K562 (cell line): ENCODE measurements at regions not wholly inside any gene's neighbourhood (a gene's known extent, or its start where the extent isn't known, plus 50 kb on each side); places are given as distances from the start of the nearest gene placed in this dataset.

Experiments used
- ATAC-seq: fragments of 200-7000 bp; cut with Tn5 transposase; 3 replicates; pipeline ENCODE4 v1.9.1; 2020; ENCODE audit warnings: moderate library complexity
- BruUV-seq: library from RNA; stranded (reverse); fragments of 400-500 nt; replicated peaks from 2 replicates; lab custom pipeline; 2021; lab: Mats Ljungman, UMichigan
- CTCF ChIA-PET: fragments of 300-600 bp; formaldehyde crosslinking; extraction: SDS; loops from one replicate; lab custom pipeline; 2021; ENCODE audit warnings: low intra/inter-chr PET ratio; lab: Yijun Ruan, JAX
- POLR2A ChIA-PET: fragments of 300-600, 350-650 bp; sonication (Branson Sonifier 250); formaldehyde crosslinking; extraction: SDS; loops from one replicate; lab custom pipeline; 2021; ENCODE audit warnings: antibody characterized with exemption, inconsistent platforms; lab: Yijun Ruan, JAX
- DNase-seq, 4 experiments: peaks; one replicate each; pipeline versions ENCODE4 v3.0.0 to v3.0.0-alpha.2; 2011 to 2018; ENCODE audit warnings: low spot score in 3 of 4, mixed read lengths in 3 of 4; ENCODE audit errors: extremely low read depth in 1 of 4
- FAIRE-seq: peaks from 2 replicates; lab custom pipeline; 2011; peaks lifted over from hg19 to GRCh38; lab: Jason Lieb, UNC
- H2AFZ ChIP-seq: 2 replicates; pipeline ENCODE4 v1.6.0; 2011; ENCODE audit warnings: low read depth, low read length, control low read depth, inconsistent platforms
- H3K27ac ChIP-seq: fragments of 200-600 bp; 3 replicates; pipeline ENCODE4 v1.8.0; 2011; ENCODE audit warnings: low read depth, mild to moderate bottlenecking, control low read depth, inconsistent platforms, low read length, moderate library complexity, mixed read lengths; ENCODE audit errors: extremely low read depth
- H3K27me3 ChIP-seq, 2 experiments: fragments of 300-600 bp in 1 of 2; 2 replicates in 1 of 2; 3 replicates in 1 of 2; pipeline versions ENCODE4 v1.6.0 to v1.8.0; 2011; ENCODE audit warnings: inconsistent platforms in 2 of 2, low read length in 2 of 2, mild to moderate bottlenecking in 1 of 2, mixed read lengths in 1 of 2, moderate library complexity in 1 of 2; ENCODE audit not compliant: control insufficient read depth in 2 of 2, insufficient read depth in 2 of 2
- H3K36me3 ChIP-seq: fragments of 300-600 bp; 3 replicates; pipeline ENCODE4 v1.8.0; 2011; ENCODE audit warnings: mild to moderate bottlenecking, low read length, inconsistent platforms; ENCODE audit not compliant: control insufficient read depth, insufficient read depth
- H3K4me1 ChIP-seq, 2 experiments: fragments of 200-600 bp in 1 of 2; replicated peaks in 1 of 2; 2 replicates in 1 of 2; 3 replicates in 1 of 2; pipeline versions ENCODE4 v1.5.1 to v1.8.0; 2011; ENCODE audit warnings: inconsistent platforms in 2 of 2, low read length in 2 of 2, mild to moderate bottlenecking in 1 of 2, mixed read lengths in 1 of 2, moderate library complexity in 1 of 2; ENCODE audit not compliant: control insufficient read depth in 2 of 2, insufficient read depth in 2 of 2
- H3K4me2 ChIP-seq: 2 replicates; pipeline ENCODE4 v1.6.1; 2011; ENCODE audit warnings: low read length, control low read depth, inconsistent platforms, mixed read lengths; ENCODE audit not compliant: insufficient read depth
- H3K4me3 ChIP-seq: fragments of 200-600 bp; sonication (generic), shearing (Covaris generic); 2 replicates; pipeline ENCODE4 v1.5.1; 2016; ENCODE audit warnings: control low read depth, inconsistent platforms
- H3K79me2 ChIP-seq: fragments of 200-600 bp; 3 replicates; pipeline ENCODE4 v1.8.0; 2011; ENCODE audit warnings: low read length, inconsistent platforms; ENCODE audit not compliant: control insufficient read depth, insufficient read depth
- H3K9ac ChIP-seq, 2 experiments: 2 replicates each; pipeline versions ENCODE4 v1.6.0 to v1.6.1; 2011; ENCODE audit warnings: low read depth in 2 of 2, low read length in 2 of 2, control low read depth in 1 of 2, inconsistent platforms in 1 of 2, mild to moderate bottlenecking in 1 of 2, mixed read lengths in 1 of 2; ENCODE audit not compliant: insufficient read depth in 1 of 2
- H3K9me1 ChIP-seq: one replicate; pipeline ENCODE4 v1.6.0; 2011; ENCODE audit warnings: inconsistent platforms, mild to moderate bottlenecking, low read length, moderate library complexity; ENCODE audit not compliant: control insufficient read depth, insufficient read depth
- H3K9me3 ChIP-seq: replicated peaks from 2 replicates; pipeline ENCODE4 v1.5.1; 2011; ENCODE audit warnings: low read depth, low read length, inconsistent platforms; ENCODE audit not compliant: control insufficient read depth, insufficient read depth
- H4K20me1 ChIP-seq: replicated peaks from 2 replicates; pipeline ENCODE4 v1.6.1; 2011; ENCODE audit warnings: low read length, inconsistent platforms, mixed read lengths; ENCODE audit not compliant: control insufficient read depth, insufficient read depth
- NFATC3 ChIP-seq: fragments of 450-650 bp; IDR thresholded peaks from 2 replicates; pipeline ENCODE4 v1.6.1; 2017; ENCODE audit warnings: mild to moderate bottlenecking
- PCBP1 ChIP-seq: fragments of 200-400 bp; formaldehyde crosslinking; IDR thresholded peaks from 2 replicates; pipeline ENCODE4 v1.6.1; 2018; ENCODE audit warnings: mild to moderate bottlenecking, low read depth, low read length; ENCODE audit not compliant: poor library complexity, severe bottlenecking
- SIN3A ChIP-seq, 2 experiments: fragments of 150-350 bp in 1 of 2; IDR thresholded peaks; 2 replicates each; pipeline ENCODE4 v1.6.1; 2011 to 2016; ENCODE audit warnings: borderline replicate concordance in 2 of 2, low read depth in 2 of 2, low read length in 2 of 2, mild to moderate bottlenecking in 2 of 2, moderate library complexity in 2 of 2; ENCODE audit not compliant: control insufficient read depth in 1 of 2
- SMARCC2 ChIP-seq: fragments of 450-650 bp; IDR thresholded peaks from 2 replicates; pipeline ENCODE4 v1.6.1; 2017; ENCODE audit warnings: antibody characterized with exemption, moderate library complexity, mild to moderate bottlenecking, low read depth
- ZNF449 ChIP-seq: fragments of 250-450 bp; sonication (Bioruptor Pico); IDR thresholded peaks from 2 replicates; pipeline ENCODE4 v1.8.0; 2022; ENCODE audit warnings: moderate library complexity, mild to moderate bottlenecking, inconsistent platforms
- ZNF583 ChIP-seq: fragments of 250-450 bp; sonication (Bioruptor Pico); IDR thresholded peaks from 2 replicates; pipeline ENCODE4 v1.4.0; 2020
- ZNF77 ChIP-seq: fragments of 250-450 bp; sonication (Bioruptor Pico); IDR thresholded peaks from 2 replicates; pipeline ENCODE4 v1.5.0; 2020
- whole genome bisulfite sequencing: fragments of 100-300 bp; shearing (Covaris generic); methylation state at CpG from one replicate; pipeline ENCODE4 v1.1.6; 2016; ENCODE audit warnings: low coverage, mixed read lengths; ENCODE audit not compliant: insufficient coverage; ENCODE audit errors: missing lambda C conversion rate; 5-methylcytosine and 5-hydroxymethylcytosine counted together
- in situ Hi-C: fragments of 300-500 bp; cut with MboI; formaldehyde crosslinking; loops from 4 replicates; pipeline ENCODE4 v1.15.0; 2018; ENCODE audit warnings: inconsistent platforms, mixed read lengths
- intact Hi-C: fragments of 100-400 bp; cut with micrococcal nuclease; formaldehyde crosslinking; loops from 2 replicates; pipeline ENCODE4 v1.14.2; 2022
- TF ChIP-seq, protein P1 (sequence below), 2 experiments: fragments of 450-650 bp in 1 of 2; sonication (generic) in 1 of 2; formaldehyde crosslinking; conservative IDR thresholded peaks; 2 replicates each; pipeline versions ENCODE4 v1.4.0 to v1.8.1; 2020 to 2022; ENCODE audit warnings: mild to moderate bottlenecking in 1 of 2, missing genetic modification reagents in 1 of 2
- TF ChIP-seq, protein P2 (sequence below): fragments of 450-650 bp; IDR thresholded peaks from 2 replicates; pipeline ENCODE4 v1.6.1; 2016; ENCODE audit warnings: borderline replicate concordance
- TF ChIP-seq, protein P3 (sequence below): fragments of 450-650 bp; IDR thresholded peaks from 2 replicates; pipeline ENCODE4 v1.7.1; 2018; ENCODE audit warnings: mild to moderate bottlenecking, low read depth; ENCODE audit not compliant: partially characterized antibody

DNA sequence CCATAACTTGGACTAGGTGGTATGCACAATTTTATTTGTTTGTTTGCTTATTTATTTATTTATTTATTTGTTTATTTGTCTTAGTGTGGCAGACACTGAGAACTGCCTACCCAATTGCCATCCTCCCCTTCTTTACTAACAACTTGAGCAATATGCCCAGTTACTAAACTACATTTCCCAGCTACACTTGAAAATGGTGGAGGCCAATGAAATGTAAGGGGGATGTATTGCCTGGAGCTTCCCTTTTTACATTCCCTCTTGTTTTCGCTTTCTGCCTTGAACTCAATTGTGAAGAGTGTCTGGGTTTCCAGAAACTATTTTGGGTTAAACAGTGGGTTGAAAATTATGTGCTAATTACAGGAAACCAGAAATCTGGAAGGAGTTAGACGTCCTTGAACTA is 152.7 kb upstream of the FKBP1C start:
- no peaks in the 10 kb centered on the region for H3K9me1 ChIP-seq
- no peak for TF ChIP-seq ZNF583
- TF ChIP-seq ZNF77 (CRISPR knock-in tag), result no peak
- TF ChIP-seq SMARCC2, result no peak
- TF ChIP-seq PCBP1, result no peak
- TF ChIP-seq, protein P1, sequence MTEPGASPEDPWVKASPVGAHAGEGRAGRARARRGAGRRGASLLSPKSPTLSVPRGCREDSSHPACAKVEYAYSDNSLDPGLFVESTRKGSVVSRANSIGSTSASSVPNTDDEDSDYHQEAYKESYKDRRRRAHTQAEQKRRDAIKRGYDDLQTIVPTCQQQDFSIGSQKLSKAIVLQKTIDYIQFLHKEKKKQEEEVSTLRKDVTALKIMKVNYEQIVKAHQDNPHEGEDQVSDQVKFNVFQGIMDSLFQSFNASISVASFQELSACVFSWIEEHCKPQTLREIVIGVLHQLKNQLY (CRISPR knock-in tag; conservative IDR thresholded peaks at IDR 0.05), result no peak
- TF ChIP-seq NFATC3, result no peak
- TF ChIP-seq, protein P2, sequence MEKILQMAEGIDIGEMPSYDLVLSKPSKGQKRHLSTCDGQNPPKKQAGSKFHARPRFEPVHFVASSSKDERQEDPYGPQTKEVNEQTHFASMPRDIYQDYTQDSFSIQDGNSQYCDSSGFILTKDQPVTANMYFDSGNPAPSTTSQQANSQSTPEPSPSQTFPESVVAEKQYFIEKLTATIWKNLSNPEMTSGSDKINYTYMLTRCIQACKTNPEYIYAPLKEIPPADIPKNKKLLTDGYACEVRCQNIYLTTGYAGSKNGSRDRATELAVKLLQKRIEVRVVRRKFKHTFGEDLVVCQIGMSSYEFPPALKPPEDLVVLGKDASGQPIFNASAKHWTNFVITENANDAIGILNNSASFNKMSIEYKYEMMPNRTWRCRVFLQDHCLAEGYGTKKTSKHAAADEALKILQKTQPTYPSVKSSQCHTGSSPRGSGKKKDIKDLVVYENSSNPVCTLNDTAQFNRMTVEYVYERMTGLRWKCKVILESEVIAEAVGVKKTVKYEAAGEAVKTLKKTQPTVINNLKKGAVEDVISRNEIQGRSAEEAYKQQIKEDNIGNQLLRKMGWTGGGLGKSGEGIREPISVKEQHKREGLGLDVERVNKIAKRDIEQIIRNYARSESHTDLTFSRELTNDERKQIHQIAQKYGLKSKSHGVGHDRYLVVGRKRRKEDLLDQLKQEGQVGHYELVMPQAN, result no peak
- no peak for TF ChIP-seq SIN3A (IDR thresholded peaks at IDR 0.05; ENCODE audit: borderline replicate concordance in 2 of 2, control insufficient read depth in 1 of 2, low read depth in 2 of 2, low read length in 2 of 2)
- TF ChIP-seq ZNF449, result no peak
- TF ChIP-seq, protein P3, sequence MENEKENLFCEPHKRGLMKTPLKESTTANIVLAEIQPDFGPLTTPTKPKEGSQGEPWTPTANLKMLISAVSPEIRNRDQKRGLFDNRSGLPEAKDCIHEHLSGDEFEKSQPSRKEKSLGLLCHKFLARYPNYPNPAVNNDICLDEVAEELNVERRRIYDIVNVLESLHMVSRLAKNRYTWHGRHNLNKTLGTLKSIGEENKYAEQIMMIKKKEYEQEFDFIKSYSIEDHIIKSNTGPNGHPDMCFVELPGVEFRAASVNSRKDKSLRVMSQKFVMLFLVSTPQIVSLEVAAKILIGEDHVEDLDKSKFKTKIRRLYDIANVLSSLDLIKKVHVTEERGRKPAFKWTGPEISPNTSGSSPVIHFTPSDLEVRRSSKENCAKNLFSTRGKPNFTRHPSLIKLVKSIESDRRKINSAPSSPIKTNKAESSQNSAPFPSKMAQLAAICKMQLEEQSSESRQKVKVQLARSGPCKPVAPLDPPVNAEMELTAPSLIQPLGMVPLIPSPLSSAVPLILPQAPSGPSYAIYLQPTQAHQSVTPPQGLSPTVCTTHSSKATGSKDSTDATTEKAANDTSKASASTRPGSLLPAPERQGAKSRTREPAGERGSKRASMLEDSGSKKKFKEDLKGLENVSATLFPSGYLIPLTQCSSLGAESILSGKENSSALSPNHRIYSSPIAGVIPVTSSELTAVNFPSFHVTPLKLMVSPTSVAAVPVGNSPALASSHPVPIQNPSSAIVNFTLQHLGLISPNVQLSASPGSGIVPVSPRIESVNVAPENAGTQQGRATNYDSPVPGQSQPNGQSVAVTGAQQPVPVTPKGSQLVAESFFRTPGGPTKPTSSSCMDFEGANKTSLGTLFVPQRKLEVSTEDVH, result no peak
- no peak overlapping the region for H3K9ac ChIP-seq
- in situ Hi-C loops (no loop called here), intact Hi-C loops (no loop called here)
- H3K9me3 ChIP-seq, result no peaks in the 10 kb centered on the region
- DNase-seq (no peak), FAIRE-seq (no peak), ATAC-seq (no peak)
- ChIA-PET CTCF (no interaction called here), POLR2A (no interaction called here)
- H3K79me2 ChIP-seq, result no peaks in the 10 kb centered on the region
- WGBS, result 0% methylated on average over 2 of the region's 2 CpGs
- H4K20me1 ChIP-seq, result no peaks in the 10 kb centered on the region
- no peak overlapping the region for H3K4me2 ChIP-seq
- H3K27ac ChIP-seq, result no peak overlapping the region
- H3K4me1 ChIP-seq, result no peaks in the 10 kb centered on the region
- no peaks in the 10 kb centered on the region for H3K36me3 ChIP-seq
- H3K4me3 ChIP-seq, result no peak overlapping the region
- no peaks in the 10 kb centered on the region for H3K27me3 ChIP-seq
- no TSS peak for BruUV-seq
- H2AFZ ChIP-seq, result no peak overlapping the region
